Glomerular visceral epithelial cell (primary cell): ENCODE measurements at regions not wholly inside any gene's neighbourhood (a gene's known extent, or its start where the extent isn't known, plus 50 kb on each side); places are given as distances from the start of the nearest gene placed in this dataset.
"Not testable (repeated sequence)": the region's sequence is repeated elsewhere in the genome, so short reads cannot be mapped to it uniquely, and the experiment has no call there.

Experiments used
- DNase-seq: peaks from one replicate; pipeline ENCODE4 v3.0.0-alpha.2; 2016; ENCODE audit errors: extremely low spot score

- DNase-seq = no peak
Measured at GRCh38 chr6:6091608-6092002, 84.9 kb upstream of the NRN1 start.

GRCh38 chr6:6090861-6091607 lies 84.3 kb upstream of the NRN1 start:
- no peak for DNase-seq

GRCh38 chr6:6085928-6086668 lies 79.4 kb upstream of the NRN1 start:
- no peak for DNase-seq

- no peak for DNase-seq
Measured at GRCh38 chr6:6080975-6081374, 74.2 kb upstream of the NRN1 start.

- DNase-seq = no peak
Measured at GRCh38 chr6:6074190-6074589, 67.5 kb upstream of the NRN1 start.

- not testable (repeated sequence) for DNase-seq
Measured at GRCh38 chr6:6068157-6068556, 61.4 kb upstream of the NRN1 start.

GRCh38 chr6:6058054-6058444 lies 51.3 kb upstream of the NRN1 start:
- DNase-seq = no peak

- peak; percentile 4 for DNase-seq
Measured at GRCh38 chr6:6057442-6058053, 50.8 kb upstream of the NRN1 start.
